Fibroblast of pulmonary artery (primary cell): ENCODE measurements at regions not wholly inside any gene's neighbourhood (a gene's known extent, or its start where the extent isn't known, plus 50 kb on each side); places are given as distances from the start of the nearest gene placed in this dataset.

Source experiments
- DNase-seq: peaks from one replicate; pipeline ENCODE4 v3.0.0-alpha.2; 2010; ENCODE audit warnings: low read depth
- H3K4me3 ChIP-seq: replicated peaks from 2 replicates; pipeline ENCODE4 v1.5.1; 2011; ENCODE audit warnings: low read depth, mild to moderate bottlenecking, control low read depth, low read length, moderate library complexity
- TF ChIP-seq, protein P1 (sequence below): IDR thresholded peaks from 2 replicates; pipeline ENCODE4 v1.5.1; 2011; ENCODE audit warnings: mild to moderate bottlenecking, control low read depth, low read length, inconsistent platforms; ENCODE audit errors: missing control alignments

DNA sequence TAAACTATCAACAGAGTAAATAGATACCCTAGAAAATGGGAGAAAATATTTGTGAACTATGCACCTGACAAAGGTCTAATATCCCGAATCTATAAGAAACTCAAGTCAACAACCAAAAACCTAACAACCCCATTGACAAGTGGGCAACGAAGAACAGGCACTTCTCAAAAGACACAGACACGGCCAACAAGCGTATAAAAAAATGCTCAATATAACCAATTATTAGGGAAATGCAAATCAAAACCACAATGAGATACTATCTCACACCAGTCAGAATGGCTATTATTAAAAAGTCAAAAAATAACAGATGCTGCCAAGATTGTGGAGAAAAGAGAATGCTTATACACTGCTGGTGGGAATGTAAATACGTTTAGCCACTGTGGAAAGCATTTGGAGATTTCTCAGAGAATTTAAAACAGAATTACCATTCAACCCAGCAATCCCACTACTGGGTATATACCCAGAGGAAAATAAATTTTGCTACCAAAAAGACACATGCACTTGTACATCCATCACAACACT is 63.2 kb upstream of the CAV2 start:
- no peak for DNase-seq
- TF ChIP-seq, protein P1, sequence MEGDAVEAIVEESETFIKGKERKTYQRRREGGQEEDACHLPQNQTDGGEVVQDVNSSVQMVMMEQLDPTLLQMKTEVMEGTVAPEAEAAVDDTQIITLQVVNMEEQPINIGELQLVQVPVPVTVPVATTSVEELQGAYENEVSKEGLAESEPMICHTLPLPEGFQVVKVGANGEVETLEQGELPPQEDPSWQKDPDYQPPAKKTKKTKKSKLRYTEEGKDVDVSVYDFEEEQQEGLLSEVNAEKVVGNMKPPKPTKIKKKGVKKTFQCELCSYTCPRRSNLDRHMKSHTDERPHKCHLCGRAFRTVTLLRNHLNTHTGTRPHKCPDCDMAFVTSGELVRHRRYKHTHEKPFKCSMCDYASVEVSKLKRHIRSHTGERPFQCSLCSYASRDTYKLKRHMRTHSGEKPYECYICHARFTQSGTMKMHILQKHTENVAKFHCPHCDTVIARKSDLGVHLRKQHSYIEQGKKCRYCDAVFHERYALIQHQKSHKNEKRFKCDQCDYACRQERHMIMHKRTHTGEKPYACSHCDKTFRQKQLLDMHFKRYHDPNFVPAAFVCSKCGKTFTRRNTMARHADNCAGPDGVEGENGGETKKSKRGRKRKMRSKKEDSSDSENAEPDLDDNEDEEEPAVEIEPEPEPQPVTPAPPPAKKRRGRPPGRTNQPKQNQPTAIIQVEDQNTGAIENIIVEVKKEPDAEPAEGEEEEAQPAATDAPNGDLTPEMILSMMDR: no peak
- no peak overlapping the region for H3K4me3 ChIP-seq

GRCh38 chr7:116438267-116438666 is 61.3 kb upstream of the CAV2 start:
- TF ChIP-seq, protein P1: peak; percentile 5
- no peak overlapping the region for H3K4me3 ChIP-seq
- no peak for DNase-seq

DNA sequence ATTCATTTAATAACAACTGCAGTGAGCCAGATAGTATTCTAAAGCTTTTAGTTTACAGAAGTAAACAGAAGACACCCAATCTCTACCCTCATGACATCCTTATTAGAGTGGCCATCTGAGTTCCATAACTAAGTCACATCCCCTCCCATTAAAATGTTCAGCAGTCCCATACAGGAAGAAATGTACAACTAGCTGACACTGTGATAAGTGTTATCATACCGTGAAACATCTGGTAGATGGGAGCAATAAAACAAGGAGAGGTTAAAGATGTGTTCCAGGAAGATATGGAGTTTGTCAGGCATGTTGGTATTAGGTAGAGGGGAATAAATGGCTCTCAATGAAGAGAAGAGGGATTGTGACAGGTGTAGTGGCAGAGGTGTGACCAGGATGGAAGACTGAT is 60.5 kb upstream of the CAV2 start:
- no peak overlapping the region for H3K4me3 ChIP-seq
- TF ChIP-seq, protein P1: no peak
- DNase-seq: no peak

DNA sequence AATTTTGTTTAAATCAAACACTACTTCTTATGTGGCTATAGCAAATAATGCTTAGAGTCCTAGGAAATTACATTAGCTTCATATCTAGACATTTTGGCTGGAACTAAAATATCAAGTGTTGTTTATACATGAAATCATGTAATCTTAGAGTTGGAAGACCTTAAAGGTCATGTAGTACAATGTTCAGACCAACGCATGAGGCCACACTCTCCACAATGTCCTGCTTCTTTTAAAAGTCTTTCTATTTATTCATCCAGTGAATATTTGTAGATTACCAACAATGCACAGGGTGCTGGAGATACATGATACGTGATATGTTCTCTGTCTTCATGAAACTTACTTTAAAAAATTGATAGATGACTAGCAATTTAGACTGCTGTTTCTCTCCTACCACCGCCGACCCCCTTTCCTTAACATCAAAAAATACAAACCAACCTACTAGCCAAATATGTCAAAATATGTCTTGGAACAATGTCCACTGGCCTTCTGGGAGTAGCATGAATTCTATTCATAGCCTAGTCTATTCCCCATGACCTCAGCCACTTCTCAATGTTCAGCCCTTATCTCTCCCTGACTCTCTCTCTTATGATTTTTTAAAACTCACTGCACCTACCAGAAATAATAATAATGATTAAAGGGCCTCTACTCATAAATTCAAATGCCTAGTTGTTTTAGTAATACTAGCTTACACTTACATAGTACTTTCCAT is 59.5 kb upstream of the CAV2 start:
- H3K4me3 ChIP-seq: no peak overlapping the region
- peak; percentile 50 for DNase-seq
- TF ChIP-seq, protein P1: no peak

- no peak overlapping the region for H3K4me3 ChIP-seq
- peak; percentile 48 for DNase-seq
- TF ChIP-seq, protein P1: no peak
These were observed 58.0 kb upstream of the CAV2 start for GRCh38 chr7:116441534-116441933.

DNA sequence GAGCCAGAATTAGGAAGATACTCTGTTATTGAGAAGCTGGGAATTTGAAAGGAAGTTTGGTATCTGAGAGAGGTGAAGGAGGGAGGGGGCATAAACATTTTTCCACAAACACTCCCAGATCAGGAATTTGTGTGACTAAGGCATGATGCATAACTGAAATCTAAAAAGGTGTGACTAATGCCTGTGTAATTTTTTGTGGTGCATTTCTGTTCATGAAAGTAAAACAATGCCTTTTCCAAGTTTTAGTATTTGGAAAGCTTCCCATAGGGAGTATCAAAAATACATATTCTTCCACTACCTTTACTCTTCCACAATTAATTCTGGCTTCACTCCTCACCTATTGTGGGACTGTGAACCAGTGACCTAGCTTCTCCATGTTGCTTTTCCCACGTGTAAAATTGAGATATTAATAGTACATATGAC is 56.4 kb upstream of the CAV2 start:
- no peak overlapping the region for H3K4me3 ChIP-seq
- peak; percentile 96 for DNase-seq

More for the DNA sequence above, 56.4 kb upstream of the CAV2 start:
- TF ChIP-seq, protein P1: no peak
